Renal cortical epithelial cell (primary cell): ENCODE measurements at regions not wholly inside any gene's neighbourhood (a gene's known extent, or its start where the extent isn't known, plus 50 kb on each side); places are given as distances from the start of the nearest gene placed in this dataset.
A peak's percentile ranks its signal among the peaks of the same experiment; 100 is the strongest.
"Not testable (repeated sequence)": the region's sequence is repeated elsewhere in the genome, so short reads cannot be mapped to it uniquely, and the experiment has no call there.

ENCODE experiments used
- DNase-seq: peaks from one replicate; pipeline ENCODE4 v3.0.0-alpha.2; 2011; ENCODE audit warnings: low read depth

- no peak for DNase-seq
These were observed 1446.7 kb downstream of the FAM181B start for GRCh38 chr11:81286959-81287358.

- DNase-seq, result no peak
These were observed 1447.1 kb downstream of the FAM181B start for GRCh38 chr11:81286550-81286949.

DNA sequence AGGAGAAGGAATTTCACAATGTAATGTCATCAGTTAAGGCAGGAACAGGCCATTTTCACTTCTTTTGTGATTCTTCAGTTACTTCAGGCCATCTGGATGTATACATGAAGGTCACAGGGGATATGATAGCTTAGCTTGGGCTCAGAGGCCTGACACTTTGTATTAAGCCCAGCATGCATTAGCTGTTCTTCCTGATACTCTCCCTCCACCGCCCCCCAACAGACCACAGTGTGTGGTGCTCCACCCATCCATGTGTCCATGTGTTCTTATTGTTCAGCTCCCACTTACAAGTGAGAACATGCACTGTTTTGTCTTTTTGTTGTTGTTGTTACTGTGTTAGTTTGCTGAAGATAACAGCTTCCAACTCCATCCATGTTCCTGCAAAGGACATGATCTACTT lies 1453.4 kb downstream of the FAM181B start:
- DNase-seq, result not testable (repeated sequence)

DNA sequence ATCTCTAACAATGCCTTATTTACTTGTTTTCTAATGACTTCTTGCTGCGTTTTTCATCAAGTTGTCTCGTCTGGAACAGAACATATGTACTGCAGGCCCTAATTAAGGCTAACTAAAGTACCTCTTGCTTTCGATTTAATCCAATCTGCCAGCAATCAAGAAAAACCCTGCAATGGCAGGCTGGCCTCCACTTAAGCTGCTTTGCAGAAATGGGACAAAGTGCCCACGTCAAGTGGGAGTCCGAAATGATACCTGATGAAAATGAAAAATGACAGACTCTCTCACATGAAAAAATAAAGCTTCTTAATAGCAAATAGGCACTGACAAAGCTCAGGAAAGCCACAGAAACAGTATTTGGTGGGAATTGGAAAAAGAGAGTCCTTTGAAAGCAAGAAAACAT lies 1454.7 kb downstream of the FAM181B start:
- no peak for DNase-seq

DNA sequence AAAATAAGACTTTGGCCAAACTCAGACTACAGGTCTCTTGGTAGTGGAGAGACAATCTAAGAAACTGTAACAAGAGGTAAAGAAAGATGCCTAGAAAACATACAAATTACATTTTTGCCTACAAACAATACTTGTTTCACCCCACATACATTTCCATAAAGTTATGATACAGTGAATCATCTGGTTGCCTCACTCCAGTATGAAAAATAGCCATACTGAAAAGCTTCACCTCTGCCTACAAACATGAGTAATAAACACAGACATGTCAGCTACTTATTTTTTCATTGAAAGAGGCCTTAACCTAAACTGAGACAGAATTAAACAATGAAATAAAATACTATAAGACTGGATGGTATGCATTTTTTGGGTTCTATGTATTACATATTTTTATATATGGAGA lies 1463.0 kb downstream of the FAM181B start:
- DNase-seq, result no peak

DNA sequence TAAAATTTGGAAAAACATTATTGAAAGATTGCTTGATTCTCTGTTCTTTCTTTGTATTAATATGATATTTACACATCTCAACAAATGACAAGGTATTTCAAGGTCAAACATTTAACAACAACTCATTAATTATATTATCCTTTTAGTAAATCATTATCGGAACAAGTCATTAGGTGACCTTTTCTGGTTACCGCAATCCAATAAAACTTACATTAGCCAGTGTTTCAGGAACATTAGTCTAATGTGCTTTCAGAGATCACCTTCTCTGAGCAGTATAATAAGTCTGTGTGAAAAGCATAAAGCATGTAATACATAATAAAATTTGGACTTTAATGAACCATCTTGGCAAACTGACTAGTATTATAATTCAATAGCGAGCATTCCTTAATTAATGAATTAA lies 1466.4 kb downstream of the FAM181B start:
- peak; percentile 55 for DNase-seq

DNA sequence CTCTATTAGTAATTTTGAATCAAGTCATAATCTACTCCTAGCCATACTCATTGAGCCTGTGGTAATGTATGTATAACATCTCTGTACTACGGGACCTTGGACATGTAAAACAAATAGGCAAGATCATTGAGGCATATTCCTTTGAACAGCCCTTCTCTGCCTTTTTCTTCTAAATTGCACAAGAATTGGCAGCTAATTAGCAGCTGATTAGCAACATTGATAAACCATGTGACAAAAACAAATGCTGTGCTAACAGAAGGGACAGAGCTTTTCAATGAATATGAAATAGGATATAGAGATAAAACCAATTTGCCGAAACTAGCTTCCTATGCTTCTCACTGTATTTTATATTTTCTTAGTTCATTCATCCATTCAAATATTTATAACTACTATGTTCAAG lies 1474.2 kb downstream of the FAM181B start:
- no peak for DNase-seq

GRCh38 chr11:81255895-81256294 lies 1477.8 kb downstream of the FAM181B start:
- peak; percentile 67 for DNase-seq

DNA sequence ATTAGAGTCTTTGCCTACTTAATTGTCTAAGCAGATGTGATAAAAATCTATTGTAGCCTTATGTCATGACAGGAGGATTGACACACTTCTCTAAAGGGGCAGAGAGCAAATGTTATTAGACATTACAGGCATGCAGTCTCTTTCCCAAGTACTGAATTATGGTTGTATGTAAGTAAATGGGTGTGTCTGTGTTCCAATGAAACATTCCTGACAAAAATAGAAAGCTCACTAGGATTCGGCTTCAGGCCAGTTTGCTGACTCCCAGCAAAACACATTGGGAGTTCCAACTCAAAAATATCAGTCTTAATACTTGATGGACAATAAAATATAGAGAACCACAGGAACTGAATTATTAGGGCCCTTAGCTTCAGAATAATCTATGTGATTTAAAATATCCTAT lies 1480.4 kb downstream of the FAM181B start:
- DNase-seq, result no peak

DNA sequence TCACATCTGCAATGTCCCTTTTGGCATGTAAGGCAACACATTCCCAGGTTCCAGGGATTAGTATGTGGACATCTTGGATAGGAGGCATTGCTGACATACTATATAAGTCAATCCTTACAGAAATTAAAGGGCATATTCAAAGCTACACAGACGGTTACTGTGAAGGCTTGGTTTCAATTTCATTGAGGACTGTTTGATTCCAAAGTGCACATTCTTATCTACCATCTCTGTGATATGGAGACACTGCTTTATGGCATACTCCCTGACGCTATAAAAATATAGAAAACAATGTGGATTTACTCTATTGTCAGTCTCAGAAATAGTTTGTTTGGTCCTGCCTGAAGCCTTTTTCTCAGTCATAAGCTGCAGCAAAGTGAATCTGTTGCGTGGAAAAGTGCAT lies 1486.7 kb downstream of the FAM181B start:
- no peak for DNase-seq

GRCh38 chr11:81245791-81246190 lies 1487.9 kb downstream of the FAM181B start:
- no peak for DNase-seq

- no peak for DNase-seq
These were observed 1491.9 kb downstream of the FAM181B start for GRCh38 chr11:81241672-81242275.

- peak; percentile 68 for DNase-seq
These were observed 1496.5 kb downstream of the FAM181B start for GRCh38 chr11:81237139-81237538.

DNA sequence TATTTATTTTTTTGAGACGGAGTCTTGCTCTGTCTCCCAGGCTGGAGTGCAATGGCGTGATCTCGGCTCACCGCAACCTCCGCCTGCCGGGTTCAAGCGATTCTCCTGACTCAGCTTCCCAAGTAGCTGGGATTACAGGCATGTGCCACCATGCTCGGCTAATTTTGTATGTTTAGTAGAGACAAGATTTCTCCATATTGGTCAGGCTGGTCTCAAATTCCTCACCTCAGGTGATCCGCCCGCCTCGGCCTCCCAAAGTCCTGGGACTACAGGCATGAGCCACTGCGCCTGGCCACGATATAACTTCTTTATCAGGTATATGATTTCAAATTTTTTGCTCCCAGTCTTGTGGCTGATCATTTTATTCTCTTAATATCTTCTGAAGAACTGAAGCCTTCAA lies 1506.3 kb downstream of the FAM181B start:
- not testable (repeated sequence) for DNase-seq

DNA sequence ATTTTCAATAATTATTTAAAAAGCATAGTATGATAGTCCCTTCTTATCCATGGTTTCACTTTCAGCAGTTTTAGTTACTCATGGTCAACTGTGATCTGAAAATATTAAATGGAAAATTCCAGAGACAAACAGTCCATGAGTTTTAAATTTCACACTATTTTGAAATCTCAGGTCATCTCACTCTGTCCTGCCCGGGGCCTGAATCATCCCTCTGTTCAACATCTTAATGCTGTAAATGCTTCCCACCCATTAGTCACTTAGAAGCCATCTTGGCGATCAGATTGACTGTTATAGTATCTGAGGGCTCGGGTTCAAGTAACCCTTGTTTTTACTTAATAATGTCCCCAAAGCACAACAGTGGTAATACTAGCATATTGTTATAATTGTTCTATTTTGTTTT lies 1509.3 kb downstream of the FAM181B start:
- DNase-seq, result no peak

GRCh38 chr11:81222491-81222890 lies 1511.2 kb downstream of the FAM181B start:
- no peak for DNase-seq

DNA sequence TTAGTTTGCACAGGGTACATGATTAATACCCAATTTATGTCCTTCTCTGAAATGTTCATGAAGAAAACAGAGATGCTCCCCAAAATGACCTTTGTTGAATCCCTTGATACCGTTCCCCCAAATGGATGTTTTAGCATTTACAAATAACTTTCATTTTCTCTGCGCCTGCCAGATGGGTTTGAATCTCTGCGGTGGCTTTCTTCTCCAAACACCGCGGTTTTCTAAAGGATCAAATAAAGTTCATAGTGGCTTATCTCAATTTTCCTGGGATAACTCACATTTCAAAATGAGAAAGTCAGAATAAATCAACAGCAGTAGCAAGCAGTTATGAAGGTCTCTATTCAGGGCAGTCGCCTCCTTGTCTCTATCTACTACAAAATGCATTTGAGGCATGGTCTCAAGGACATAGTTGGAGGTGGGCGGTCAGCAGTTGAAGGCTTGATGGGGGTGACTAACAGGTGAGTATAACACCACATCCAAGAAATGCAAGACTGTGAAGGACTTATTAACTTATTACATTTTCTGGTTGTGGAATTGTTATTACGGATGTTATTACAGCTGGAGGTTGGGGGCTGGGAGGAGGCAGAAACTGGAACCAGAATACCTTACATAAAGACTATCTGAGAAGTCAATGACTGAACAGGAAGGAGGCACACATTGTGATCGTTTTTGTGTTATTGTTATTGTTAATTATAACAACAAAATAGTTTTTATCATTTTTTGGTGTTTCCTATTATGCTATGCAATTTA lies 1513.3 kb downstream of the FAM181B start:
- DNase-seq, result no peak

DNA sequence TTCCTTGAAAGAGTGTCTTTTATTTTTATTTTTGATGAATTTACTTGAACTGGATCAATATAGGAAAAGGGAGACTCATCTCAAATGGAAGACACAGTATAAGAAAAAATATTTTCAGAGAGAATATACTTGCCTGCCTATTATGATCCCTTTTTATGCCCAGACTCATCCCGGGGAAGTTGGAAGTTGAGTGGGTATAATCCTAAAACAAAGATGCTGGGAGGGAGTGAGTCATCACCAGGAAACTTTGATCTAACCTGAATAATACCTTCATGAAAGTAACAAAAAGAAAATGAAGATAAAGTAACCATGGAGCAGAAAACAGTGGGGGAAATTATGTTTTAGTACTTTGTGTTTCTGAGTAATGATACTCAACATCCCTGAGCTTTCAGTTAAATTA lies 1514.0 kb downstream of the FAM181B start:
- no peak for DNase-seq

- no peak for DNase-seq
These were observed 1515.2 kb downstream of the FAM181B start for GRCh38 chr11:81218440-81218839.

DNA sequence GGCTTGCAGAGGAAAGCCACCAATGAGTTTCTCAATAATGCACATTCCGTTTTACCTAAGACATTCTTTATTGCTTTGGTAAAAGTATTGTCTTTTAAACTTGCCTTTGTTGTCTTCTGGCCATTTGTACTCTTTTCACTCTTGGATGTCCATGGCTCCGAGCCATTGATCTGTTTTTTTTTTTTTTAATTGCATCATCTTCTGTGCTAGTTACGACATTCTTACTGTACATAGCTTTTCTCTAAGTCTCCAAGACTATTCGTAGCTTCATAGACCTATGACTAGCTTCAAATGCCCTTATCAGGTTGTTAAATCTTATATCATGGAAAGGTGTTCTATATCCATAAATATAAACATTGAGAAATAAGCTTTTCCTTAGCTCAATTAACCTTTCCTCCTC lies 1522.6 kb downstream of the FAM181B start:
- DNase-seq, result no peak

GRCh38 chr11:81207421-81208054 lies 1526.1 kb downstream of the FAM181B start:
- no peak for DNase-seq

DNA sequence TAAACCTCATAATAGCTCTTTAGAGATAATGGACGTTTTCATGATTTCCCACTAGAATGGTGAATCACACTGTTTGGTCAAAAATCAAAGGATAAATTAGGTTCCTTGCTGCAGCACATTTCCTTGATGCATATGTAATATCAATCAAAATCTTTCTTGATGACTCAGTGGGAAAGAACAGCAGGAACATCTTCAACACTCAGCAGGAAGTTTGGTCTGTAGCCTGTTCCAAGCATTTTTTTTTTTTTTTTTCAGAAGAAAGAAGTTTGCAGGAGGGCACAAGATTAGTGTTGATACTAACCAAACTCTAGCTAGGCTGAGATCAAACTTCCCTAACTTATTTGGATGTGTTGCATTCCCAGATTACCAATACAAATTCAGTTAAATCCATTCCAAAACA lies 1529.8 kb downstream of the FAM181B start:
- no peak for DNase-seq

DNA sequence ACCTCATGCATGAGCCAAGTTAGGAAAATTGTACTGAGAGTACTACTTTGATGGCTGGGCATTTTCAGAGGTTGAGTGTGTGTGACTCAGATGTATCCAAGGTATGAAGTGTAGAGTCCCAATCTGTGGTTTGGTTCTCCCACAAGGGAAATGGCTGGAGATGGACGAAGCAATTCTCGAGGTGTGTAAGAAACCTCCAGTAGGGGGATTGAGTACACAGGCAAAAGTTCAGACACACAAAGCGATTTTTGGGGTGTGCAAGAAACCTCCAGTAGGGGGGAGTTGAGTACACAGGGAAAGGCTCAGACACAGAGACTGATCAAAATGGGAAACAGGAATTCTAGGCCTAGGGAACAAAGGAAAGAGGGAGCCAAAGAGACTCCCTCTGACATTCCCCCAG lies 1536.3 kb downstream of the FAM181B start:
- DNase-seq, result no peak
